Activated naive CD4-positive, alpha-beta T cell treated with anti-CD3 and anti-CD28 coated beads for 36 hours (primary cell): ENCODE measurements at regions not wholly inside any gene's neighbourhood (a gene's known extent, or its start where the extent isn't known, plus 50 kb on each side); places are given as distances from the start of the nearest gene placed in this dataset.
"Not testable (repeated sequence)": the region's sequence is repeated elsewhere in the genome, so short reads cannot be mapped to it uniquely, and the experiment has no call there.

ENCODE experiments used
- CTCF ChIA-PET: fragments of 350-600 bp; sonication (Branson Sonifier 250); formaldehyde crosslinking; loops from one replicate; lab custom pipeline; 2021; ENCODE audit warnings: antibody characterized with exemption; lab: Charles Lee
- DNase-seq: peaks from one replicate; pipeline ENCODE4 v3.0.0-alpha.2; 2020
- H3K27ac Mint-ChIP-seq: one replicate; pipeline ENCODE4 v1.8.0; 2021; ENCODE audit warnings: mild to moderate bottlenecking, mixed read lengths
- H3K27me3 Mint-ChIP-seq: one replicate; pipeline ENCODE4 v1.8.0; 2021; ENCODE audit warnings: low read depth, mixed read lengths
- H3K36me3 Mint-ChIP-seq: one replicate; pipeline ENCODE4 v1.8.0; 2021; ENCODE audit warnings: low read depth, mixed read lengths
- H3K4me1 Mint-ChIP-seq: one replicate; pipeline ENCODE4 v1.8.0; 2021; ENCODE audit warnings: low read depth, mixed read lengths
- H3K4me3 Mint-ChIP-seq: one replicate; pipeline ENCODE4 v1.8.0; 2021; ENCODE audit warnings: mild to moderate bottlenecking, moderate library complexity, mixed read lengths
- H3K9me3 Mint-ChIP-seq: one replicate; pipeline ENCODE4 v1.8.0; 2021; ENCODE audit warnings: mixed read lengths
- intact Hi-C: fragments of 100-400 bp; cut with micrococcal nuclease; formaldehyde crosslinking; loops from one replicate; pipeline ENCODE4 v1.15.1; 2023

DNA sequence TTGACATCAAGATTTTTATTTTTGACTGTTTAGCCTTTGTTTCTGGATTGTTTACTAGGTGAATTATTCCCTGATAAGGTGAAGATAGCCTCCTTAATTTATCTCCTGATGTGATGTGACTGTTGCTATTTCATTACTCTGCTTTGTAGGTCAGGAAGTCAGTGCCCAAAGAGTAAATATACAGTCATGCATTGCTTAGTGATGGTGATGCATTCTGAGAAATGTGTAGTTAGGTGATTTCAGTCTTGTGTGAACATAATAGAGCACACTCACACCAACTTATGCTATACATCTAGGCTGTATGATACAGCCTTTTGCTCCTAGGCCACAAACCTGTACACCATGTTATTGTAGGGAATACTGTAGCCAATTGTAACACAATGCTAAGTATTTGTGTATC is 102.4 kb upstream of the THUMPD2 start:
- H3K9me3 Mint-ChIP-seq = peaks cover 2% of the 10 kb centered on the region
- no peaks in the 10 kb centered on the region for H3K36me3 Mint-ChIP-seq
- no peak overlapping the region for H3K27ac Mint-ChIP-seq
- intact Hi-C loops = no loop called here
- no peak overlapping the region for H3K4me3 Mint-ChIP-seq
- no peaks in the 10 kb centered on the region for H3K27me3 Mint-ChIP-seq
- CTCF ChIA-PET = no interaction called here
- no peaks in the 10 kb centered on the region for H3K4me1 Mint-ChIP-seq
- DNase-seq = no peak

DNA sequence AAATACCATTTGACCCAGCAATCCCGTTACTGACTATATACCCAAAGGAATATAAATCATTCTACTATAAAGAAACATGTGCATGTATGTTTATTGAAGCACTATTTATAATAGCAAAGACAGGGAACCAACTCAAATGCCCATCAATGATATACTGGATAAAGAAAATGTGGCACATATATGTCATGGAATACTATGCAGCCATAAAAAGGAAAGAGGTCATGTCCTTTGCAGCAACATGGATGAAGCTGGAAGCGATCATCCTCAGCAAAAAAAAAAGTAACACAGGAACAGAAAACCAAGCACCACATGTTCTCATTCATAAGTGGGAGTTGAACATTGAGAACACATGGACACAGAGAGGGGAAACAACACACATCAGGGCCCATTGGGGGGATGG is 99.9 kb upstream of the THUMPD2 start:
- intact Hi-C loops, H3K27me3 Mint-ChIP-seq, CTCF ChIA-PET, H3K4me3 Mint-ChIP-seq, DNase-seq, H3K27ac Mint-ChIP-seq, H3K9me3 Mint-ChIP-seq, H3K36me3 Mint-ChIP-seq, H3K4me1 Mint-ChIP-seq: not testable (repeated sequence)

DNA sequence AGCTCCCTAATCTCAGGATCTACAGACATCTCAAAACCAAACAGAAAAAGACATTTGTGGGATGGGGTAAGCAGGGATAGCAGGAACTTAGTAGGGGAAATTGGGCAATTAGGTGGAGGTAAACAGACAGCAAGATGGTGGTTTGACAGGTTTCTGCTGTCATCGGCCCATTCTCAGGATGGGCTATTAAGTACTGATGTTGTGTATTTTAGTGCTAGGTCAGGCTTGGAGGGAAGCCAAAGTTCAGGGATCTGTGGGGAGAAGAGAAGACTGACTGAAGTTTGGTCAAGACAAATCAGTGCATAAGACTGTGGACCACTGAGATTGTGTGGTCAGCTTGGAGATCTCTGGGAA is 96.8 kb upstream of the THUMPD2 start:
- DNase-seq = no peak
- H3K27ac Mint-ChIP-seq = no peak overlapping the region
- H3K36me3 Mint-ChIP-seq = no peaks in the 10 kb centered on the region

DNA sequence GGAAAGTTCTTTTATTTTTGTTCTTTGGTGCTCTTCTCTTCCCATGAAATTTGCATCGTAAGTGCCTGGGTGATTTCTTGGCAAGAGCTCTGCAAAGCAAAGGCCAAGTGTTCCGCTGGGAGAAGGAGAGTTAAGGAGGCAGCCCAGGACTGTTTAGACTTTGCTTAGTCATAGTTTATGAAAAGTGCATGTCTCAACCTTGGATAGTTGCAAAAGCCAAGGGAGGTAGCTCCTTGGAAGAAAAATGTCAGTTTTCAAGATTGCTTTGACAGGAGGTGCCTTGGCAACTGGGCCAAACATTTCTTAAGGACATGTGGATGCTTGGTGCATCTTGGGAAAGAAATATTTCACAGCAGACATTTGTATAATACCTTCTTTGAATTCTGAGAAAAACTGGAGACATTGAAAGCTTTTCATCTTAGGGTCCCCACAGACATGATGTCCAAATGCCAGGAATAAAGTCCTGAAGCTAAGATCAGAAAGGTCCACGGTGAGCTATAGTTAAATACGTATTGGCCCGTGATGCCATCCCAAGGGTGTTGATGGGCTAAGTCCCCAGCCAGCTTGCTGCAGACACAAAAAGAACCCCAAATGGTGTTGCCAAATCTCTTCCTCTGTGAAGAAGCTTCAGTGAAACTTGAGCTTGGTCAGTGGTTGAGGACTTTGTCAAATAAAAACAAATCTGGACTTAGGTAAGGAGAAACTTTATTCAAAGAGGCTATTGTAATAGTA is 96.3 kb upstream of the THUMPD2 start:
- Mint-ChIP-seq H3K4me3 (no peak overlapping the region), H3K27me3 (peaks cover 2% of the 10 kb centered on the region), H3K4me1 (no peaks in the 10 kb centered on the region), H3K9me3 (peaks cover 2% of the 10 kb centered on the region), H3K36me3 (no peaks in the 10 kb centered on the region), H3K27ac (no peak overlapping the region)
- DNase-seq = no peak
- CTCF ChIA-PET = interaction anchor here (0.6 kb wide), 1 partner anchor 427 kb away, joined by 3 read pairs; no protein-coding TSS in a partner anchor
- intact Hi-C loops = no loop called here

More for the DNA sequence above, 96.8 kb upstream of the THUMPD2 start:
- Mint-ChIP-seq H3K4me1 (no peaks in the 10 kb centered on the region), H3K4me3 (no peak overlapping the region), H3K27me3 (peaks cover 2% of the 10 kb centered on the region), H3K9me3 (peaks cover 2% of the 10 kb centered on the region)
- intact Hi-C loops = no loop called here
- CTCF ChIA-PET = no interaction called here

DNA sequence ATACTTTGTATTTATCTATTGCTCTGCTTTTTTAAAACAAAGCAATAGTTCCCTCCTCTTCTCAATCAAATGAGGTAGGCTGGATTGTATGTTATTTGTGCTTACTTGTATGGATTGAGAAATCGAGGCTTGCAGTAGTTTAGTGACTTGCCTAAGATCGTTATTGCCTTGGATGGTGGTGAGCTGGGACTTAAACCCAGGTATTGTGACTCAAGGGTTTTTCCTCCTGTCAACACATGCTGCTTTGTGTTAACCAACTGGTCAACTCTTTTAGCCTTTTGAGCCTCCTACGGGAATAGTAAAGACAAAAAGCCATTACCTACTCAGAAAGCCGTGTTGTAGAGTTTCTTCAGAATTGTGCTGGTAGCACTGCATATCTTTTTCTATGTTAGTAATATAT is 95.2 kb upstream of the THUMPD2 start:
- H3K27ac Mint-ChIP-seq = no peak overlapping the region
- peaks cover 2% of the 10 kb centered on the region for H3K9me3 Mint-ChIP-seq
- H3K4me1 Mint-ChIP-seq = no peaks in the 10 kb centered on the region
- no peak overlapping the region for H3K4me3 Mint-ChIP-seq
- H3K36me3 Mint-ChIP-seq = no peaks in the 10 kb centered on the region
- H3K27me3 Mint-ChIP-seq = peaks cover 2% of the 10 kb centered on the region
- no peak for DNase-seq
- intact Hi-C loops = no loop called here
- CTCF ChIA-PET = no interaction called here

DNA sequence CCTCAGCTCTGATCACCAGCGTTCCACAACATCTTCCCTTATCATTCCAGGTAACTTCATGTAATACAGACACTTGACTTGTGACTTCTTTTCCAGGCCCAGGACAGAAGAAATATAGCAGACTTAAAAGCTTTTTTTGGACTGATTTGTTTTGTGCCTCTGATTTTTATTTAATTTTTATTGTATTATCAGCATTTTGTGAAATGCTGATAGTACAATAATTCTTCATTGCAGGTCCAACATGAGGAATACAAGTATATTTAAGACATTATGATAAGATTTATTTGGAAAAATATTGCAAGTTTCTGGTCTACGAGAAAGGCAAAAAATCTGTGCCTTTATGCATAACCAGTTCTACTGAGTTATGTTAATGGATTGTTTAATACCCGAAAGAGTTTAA is 94.5 kb upstream of the THUMPD2 start:
- Mint-ChIP-seq H3K9me3 (no peaks in the 10 kb centered on the region), H3K4me1 (no peaks in the 10 kb centered on the region), H3K36me3 (no peaks in the 10 kb centered on the region), H3K27me3 (peaks cover 2% of the 10 kb centered on the region), H3K27ac (no peak overlapping the region), H3K4me3 (no peak overlapping the region)
- CTCF ChIA-PET = no interaction called here
- DNase-seq = no peak
- intact Hi-C loops = no loop called here

DNA sequence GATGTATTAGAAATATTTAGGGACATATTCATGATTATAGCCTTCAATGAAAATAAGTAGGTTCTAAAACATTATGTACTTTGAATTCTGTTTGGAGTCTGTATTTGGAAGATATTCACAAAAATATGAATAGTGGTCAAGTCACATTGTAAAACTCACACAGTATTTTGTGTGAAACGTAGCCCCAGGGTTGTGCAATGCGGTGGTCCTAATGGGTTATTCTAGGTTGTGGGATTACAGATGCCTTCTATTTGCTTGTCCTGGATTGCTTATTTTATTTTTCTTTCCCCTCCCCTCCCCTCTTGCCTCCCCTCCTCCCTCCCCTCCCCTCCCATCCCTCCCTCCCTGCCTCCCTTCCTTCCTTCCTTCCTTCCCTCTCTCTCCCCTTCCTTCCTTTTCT is 93.7 kb upstream of the THUMPD2 start:
- intact Hi-C loops = no loop called here
- no peak overlapping the region for H3K4me3 Mint-ChIP-seq
- CTCF ChIA-PET = no interaction called here
- H3K36me3 Mint-ChIP-seq = no peaks in the 10 kb centered on the region
- no peaks in the 10 kb centered on the region for H3K4me1 Mint-ChIP-seq
- H3K27ac Mint-ChIP-seq = no peak overlapping the region
- H3K9me3 Mint-ChIP-seq = no peaks in the 10 kb centered on the region
- no peak for DNase-seq
- peaks cover 2% of the 10 kb centered on the region for H3K27me3 Mint-ChIP-seq

DNA sequence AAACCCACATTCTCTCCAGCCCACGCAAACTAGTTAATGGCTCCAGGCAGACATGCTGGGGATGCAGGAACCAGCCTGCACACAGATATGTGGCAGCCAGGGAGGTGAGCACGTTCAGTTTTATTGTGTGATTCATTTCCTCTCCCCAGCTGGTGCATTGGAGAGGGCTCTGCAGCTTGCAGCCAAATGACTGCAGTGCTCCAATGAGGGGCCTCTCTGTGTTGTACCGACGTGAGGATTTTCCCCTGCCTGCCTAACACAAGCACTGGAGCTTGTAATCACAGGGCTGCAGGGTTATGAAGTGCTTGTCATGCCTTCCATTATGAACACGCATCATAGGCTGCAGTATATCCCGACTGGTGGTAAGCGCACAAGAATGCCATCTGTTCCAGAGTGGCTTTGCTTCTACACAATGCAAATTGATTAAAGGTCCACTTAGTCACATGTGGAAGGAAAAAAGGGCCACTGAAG is 92.3 kb upstream of the THUMPD2 start:
- intact Hi-C loops = no loop called here
- H3K4me1 Mint-ChIP-seq = no peaks in the 10 kb centered on the region
- H3K36me3 Mint-ChIP-seq = no peaks in the 10 kb centered on the region
- CTCF ChIA-PET = no interaction called here
- DNase-seq = no peak
- H3K27me3 Mint-ChIP-seq = peaks cover 2% of the 10 kb centered on the region
- H3K27ac Mint-ChIP-seq = no peak overlapping the region
- H3K9me3 Mint-ChIP-seq = no peaks in the 10 kb centered on the region
- no peak overlapping the region for H3K4me3 Mint-ChIP-seq

DNA sequence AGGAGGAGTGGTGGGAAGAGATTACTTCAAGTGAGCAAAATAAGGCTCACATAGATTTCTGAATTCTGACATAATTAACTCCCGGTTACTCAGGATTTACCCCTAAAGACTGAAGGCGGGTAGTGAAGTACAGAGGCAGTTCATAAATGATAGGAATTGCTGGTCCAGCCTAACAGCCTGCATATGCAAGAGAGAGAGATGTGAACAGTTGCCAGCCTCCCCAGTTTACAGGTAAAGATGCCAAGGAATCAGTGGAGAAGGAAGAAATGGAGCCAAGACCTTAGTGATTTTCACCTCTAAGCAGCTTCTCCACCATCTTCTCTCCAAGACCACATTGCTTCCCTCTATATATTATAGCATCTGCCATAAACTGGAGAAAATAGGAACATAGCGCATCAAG is 91.8 kb upstream of the THUMPD2 start:
- no peak for DNase-seq
- no peak overlapping the region for H3K4me3 Mint-ChIP-seq
- H3K27me3 Mint-ChIP-seq = peaks cover 2% of the 10 kb centered on the region
- H3K4me1 Mint-ChIP-seq = no peaks in the 10 kb centered on the region
- no peak overlapping the region for H3K27ac Mint-ChIP-seq
- intact Hi-C loops = no loop called here
- no peaks in the 10 kb centered on the region for H3K9me3 Mint-ChIP-seq
- CTCF ChIA-PET = no interaction called here
- H3K36me3 Mint-ChIP-seq = no peaks in the 10 kb centered on the region

DNA sequence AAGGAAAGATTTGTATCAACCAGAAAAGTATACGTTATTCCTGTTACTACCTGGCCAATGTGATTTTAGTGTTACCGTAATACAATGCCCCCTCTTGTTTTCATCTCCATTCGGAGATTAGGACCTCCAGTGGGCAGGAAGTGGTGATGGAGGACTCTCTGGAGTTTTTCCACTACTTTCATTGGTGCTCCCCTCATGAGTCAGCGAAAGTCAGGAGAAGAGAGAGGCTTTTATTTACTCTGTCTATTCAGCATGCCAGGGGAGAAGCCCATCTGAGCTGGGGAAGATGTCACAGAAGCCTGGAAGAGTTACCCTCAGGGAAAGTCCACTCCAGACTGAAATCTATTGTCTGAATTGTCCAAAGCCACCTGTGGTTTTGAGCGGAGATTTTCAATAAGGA is 88.2 kb upstream of the THUMPD2 start:
- no peak overlapping the region for H3K27ac Mint-ChIP-seq
- H3K4me1 Mint-ChIP-seq = no peaks in the 10 kb centered on the region

DNA sequence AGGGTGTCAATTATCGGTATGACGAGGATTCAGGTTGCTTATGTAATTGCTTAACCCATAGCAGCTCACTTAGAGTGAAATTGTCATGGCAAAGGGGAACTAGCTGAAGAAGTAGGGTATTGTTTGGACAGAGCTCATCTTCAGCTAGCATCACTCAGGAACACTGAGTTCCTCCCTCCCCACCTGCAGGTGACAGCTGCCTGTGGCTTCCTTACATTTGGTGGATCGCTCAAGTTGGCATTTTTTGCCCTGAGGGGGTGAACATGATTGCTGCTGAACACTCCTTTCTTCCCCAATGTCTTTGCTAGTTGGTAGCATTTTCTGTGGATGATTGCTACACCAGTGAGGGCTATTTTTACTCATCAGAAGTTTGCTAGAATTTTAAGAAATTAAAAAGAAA is 86.7 kb upstream of the THUMPD2 start:
- CTCF ChIA-PET = no interaction called here
- Mint-ChIP-seq H3K27me3 (peaks cover 8% of the 10 kb centered on the region), H3K36me3 (no peaks in the 10 kb centered on the region), H3K4me3 (no peak overlapping the region), H3K9me3 (peaks cover 9% of the 10 kb centered on the region), H3K27ac (no peak overlapping the region), H3K4me1 (no peaks in the 10 kb centered on the region)
- intact Hi-C loops = no loop called here
- no peak for DNase-seq

More for the DNA sequence above, 88.2 kb upstream of the THUMPD2 start:
- Mint-ChIP-seq H3K36me3 (no peaks in the 10 kb centered on the region), H3K27me3 (peaks cover 8% of the 10 kb centered on the region), H3K4me3 (no peak overlapping the region), H3K9me3 (peaks cover 9% of the 10 kb centered on the region)
- DNase-seq = no peak
- intact Hi-C loops = no loop called here
- CTCF ChIA-PET = interaction anchor here (1.1 kb wide), 1 partner anchor 15 kb away, joined by 5 read pairs; no protein-coding TSS in a partner anchor

DNA sequence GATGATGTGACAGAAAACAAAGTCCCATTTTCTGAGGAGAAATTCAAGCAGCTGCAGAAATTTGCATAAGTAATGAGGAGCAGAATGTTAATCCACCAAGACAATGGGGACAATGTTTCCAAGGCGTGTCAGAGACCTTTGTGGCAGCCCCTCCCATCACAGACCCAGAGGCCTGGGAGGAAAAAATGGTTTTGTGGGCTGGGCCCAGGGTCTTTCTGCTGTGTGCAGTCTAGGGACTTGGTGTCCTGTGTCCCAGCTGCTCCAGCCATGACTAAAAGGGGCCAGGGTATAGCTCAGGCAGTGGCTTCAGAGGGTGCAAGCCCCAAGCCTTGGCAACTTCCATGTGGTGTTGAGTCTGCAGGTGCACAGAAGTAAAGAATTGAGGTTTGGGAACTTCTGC is 84.6 kb upstream of the THUMPD2 start:
- DNase-seq, intact Hi-C loops, H3K4me3 Mint-ChIP-seq, CTCF ChIA-PET, H3K9me3 Mint-ChIP-seq, H3K36me3 Mint-ChIP-seq, H3K4me1 Mint-ChIP-seq, H3K27me3 Mint-ChIP-seq, H3K27ac Mint-ChIP-seq: not testable (repeated sequence)

DNA sequence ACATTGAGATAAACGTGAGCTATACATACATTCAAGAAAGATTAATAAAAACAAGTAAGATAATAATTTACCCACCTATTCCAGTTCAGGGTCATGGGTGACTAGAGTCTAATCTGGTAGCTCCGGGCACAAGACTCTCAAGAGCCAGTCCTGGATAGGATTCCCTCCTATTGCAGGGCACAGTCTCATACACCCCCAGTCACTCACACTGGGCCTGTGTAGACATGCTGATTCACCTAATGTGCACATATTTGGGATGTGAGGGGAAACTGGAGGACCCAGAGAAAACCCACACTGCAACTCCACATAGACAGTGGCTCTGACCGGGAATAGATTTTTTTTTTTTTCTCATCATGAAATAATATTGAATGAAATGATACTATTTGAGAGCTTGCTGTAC is 81.5 kb upstream of the THUMPD2 start:
- Mint-ChIP-seq H3K27me3 (peaks cover 11% of the 10 kb centered on the region), H3K4me3 (no peak overlapping the region), H3K9me3 (peaks cover 9% of the 10 kb centered on the region), H3K27ac (no peak overlapping the region), H3K4me1 (no peaks in the 10 kb centered on the region), H3K36me3 (no peaks in the 10 kb centered on the region)
- DNase-seq = no peak
- CTCF ChIA-PET = no interaction called here
- intact Hi-C loops = no loop called here
